LNCAP (cell line): ENCODE measurements at regions not wholly inside any gene's neighbourhood (a gene's known extent, or its start where the extent isn't known, plus 50 kb on each side); places are given as distances from the start of the nearest gene placed in this dataset.

Experiments
- CTCF ChIP-seq: fragments of 450-650 bp; IDR thresholded peaks from 2 replicates; pipeline ENCODE4 v1.5.1; 2017; ENCODE audit warnings: mild to moderate bottlenecking

GRCh38 chr7:25727876-25728275, 424.1 kb upstream of the NFE2L3 start:
- no peak for TF ChIP-seq CTCF

- no peak for TF ChIP-seq CTCF
These were observed 420.7 kb upstream of the NFE2L3 start for GRCh38 chr7:25731068-25731845.

- no peak for TF ChIP-seq CTCF
These were observed 420.2 kb upstream of the NFE2L3 start for GRCh38 chr7:25731846-25732245.

GRCh38 chr7:25732766-25733217, 419.2 kb upstream of the NFE2L3 start:
- no peak for TF ChIP-seq CTCF

GRCh38 chr7:25735674-25736242, 416.2 kb upstream of the NFE2L3 start:
- no peak for TF ChIP-seq CTCF

- TF ChIP-seq CTCF, result no peak
These were observed 413.5 kb upstream of the NFE2L3 start for GRCh38 chr7:25738528-25738927.

GRCh38 chr7:25739143-25739542, 412.9 kb upstream of the NFE2L3 start:
- no peak for TF ChIP-seq CTCF
